Embryonic facial prominence (tissue), 1 donor: ENCODE measurements at regions not wholly inside any gene's neighbourhood (a gene's known extent, or its start where the extent isn't known, plus 50 kb on each side); places are given as distances from the start of the nearest gene placed in this dataset.

Source experiments
- DNase-seq: peaks from one replicate; pipeline ENCODE4 v3.0.0-alpha.2; 2016; ENCODE audit errors: extremely low spot score

GRCh38 chr11:88448131-88448670, 110.7 kb upstream of the CTSC start:
- no peak for DNase-seq

- peak; percentile 1 for DNase-seq
Observed at GRCh38 chr11:88447281-88447680, 109.7 kb upstream of the CTSC start.

- no peak for DNase-seq
Observed at GRCh38 chr11:88439356-88439755, 101.8 kb upstream of the CTSC start.

- no peak for DNase-seq
Observed at GRCh38 chr11:88438721-88439120, 101.2 kb upstream of the CTSC start.

- DNase-seq: no peak
Observed at GRCh38 chr11:88435415-88435814, 97.9 kb upstream of the CTSC start.

- no peak for DNase-seq
Observed at GRCh38 chr11:88434333-88434976, 96.9 kb upstream of the CTSC start.

- no peak for DNase-seq
Observed at GRCh38 chr11:88433536-88434230, 96.1 kb upstream of the CTSC start.

- no peak for DNase-seq
Observed at GRCh38 chr11:88431675-88432341, 94.3 kb upstream of the CTSC start.

GRCh38 chr11:88428959-88429358, 91.4 kb upstream of the CTSC start:
- DNase-seq: no peak

- DNase-seq: no peak
Observed at GRCh38 chr11:88427719-88428118, 90.2 kb upstream of the CTSC start.

- DNase-seq: no peak
Observed at GRCh38 chr11:88424881-88425280, 87.3 kb upstream of the CTSC start.

GRCh38 chr11:88421530-88421929, 84.0 kb upstream of the CTSC start:
- DNase-seq: no peak

GRCh38 chr11:88420165-88420791, 82.7 kb upstream of the CTSC start:
- no peak for DNase-seq

GRCh38 chr11:88418508-88418907, 81.0 kb upstream of the CTSC start:
- no peak for DNase-seq

GRCh38 chr11:88415495-88415894, 78.0 kb upstream of the CTSC start:
- DNase-seq: no peak

GRCh38 chr11:88414981-88415413, 77.5 kb upstream of the CTSC start:
- DNase-seq: no peak

- DNase-seq: no peak
Observed at GRCh38 chr11:88414385-88414861, 76.9 kb upstream of the CTSC start.

- no peak for DNase-seq
Observed at GRCh38 chr11:88411265-88411664, 73.7 kb upstream of the CTSC start.

- no peak for DNase-seq
Observed at GRCh38 chr11:88410656-88411055, 73.1 kb upstream of the CTSC start.

- no peak for DNase-seq
Observed at GRCh38 chr11:88410056-88410455, 72.5 kb upstream of the CTSC start.

- no peak for DNase-seq
Observed at GRCh38 chr11:88406876-88407275, 69.3 kb upstream of the CTSC start.

GRCh38 chr11:88405853-88406252, 68.3 kb upstream of the CTSC start:
- no peak for DNase-seq
